Trophoblast cell (in vitro differentiated cells and primary cell): ENCODE measurements at regions not wholly inside any gene's neighbourhood (a gene's known extent, or its start where the extent isn't known, plus 50 kb on each side); places are given as distances from the start of the nearest gene placed in this dataset.

ENCODE experiments used
- DNase-seq, 2 donors: peaks; one replicate each; pipeline ENCODE4 v3.0.0-alpha.2; 2016
- H2AFZ ChIP-seq: 2 replicates; pipeline ENCODE4 v1.6.1; 2013; ENCODE audit warnings: low read length, moderate library complexity, mild to moderate bottlenecking; ENCODE audit not compliant: insufficient read depth, poor library complexity
- H2AK5ac ChIP-seq: 2 replicates; pipeline ENCODE4 v1.6.1; 2013; ENCODE audit warnings: mild to moderate bottlenecking, low read length
- H2BK120ac ChIP-seq: 2 replicates; pipeline ENCODE4 v1.6.1; 2013; ENCODE audit warnings: low read length, mild to moderate bottlenecking, moderate library complexity; ENCODE audit not compliant: insufficient read depth, poor library complexity
- H2BK12ac ChIP-seq: 2 replicates; pipeline ENCODE4 v1.6.1; 2013; ENCODE audit warnings: mild to moderate bottlenecking, low read length, moderate library complexity
- H2BK5ac ChIP-seq: 2 replicates; pipeline ENCODE4 v1.6.1; 2013; ENCODE audit warnings: low read length, low read depth, moderate library complexity, mild to moderate bottlenecking; ENCODE audit not compliant: poor library complexity
- H3K14ac ChIP-seq: 2 replicates; pipeline ENCODE4 v1.6.1; 2013; ENCODE audit warnings: mild to moderate bottlenecking, low read length
- H3K18ac ChIP-seq: 2 replicates; pipeline ENCODE4 v1.6.1; 2013; ENCODE audit warnings: mild to moderate bottlenecking, low read length
- H3K23ac ChIP-seq: 2 replicates; pipeline ENCODE4 v1.6.1; 2013; ENCODE audit warnings: low read length
- H3K27ac ChIP-seq: 2 replicates; pipeline ENCODE4 v1.5.1; 2013; ENCODE audit warnings: low read depth, mild to moderate bottlenecking, inconsistent platforms, low read length, moderate library complexity
- H3K27me3 ChIP-seq: 2 replicates; pipeline ENCODE4 v1.6.1; 2013; ENCODE audit warnings: inconsistent platforms, mild to moderate bottlenecking, low read length, moderate library complexity; ENCODE audit not compliant: insufficient read depth
- H3K36me3 ChIP-seq, 2 experiments: 1 replicate in 1 of 2; 2 replicates in 1 of 2; pipeline ENCODE4 v1.6.1; 2013; ENCODE audit warnings: low read length in 2 of 2, mild to moderate bottlenecking in 2 of 2, moderate library complexity in 1 of 2; ENCODE audit not compliant: insufficient read depth in 2 of 2, control insufficient read depth in 1 of 2
- H3K4ac ChIP-seq: 2 replicates; pipeline ENCODE4 v1.6.1; 2013; ENCODE audit warnings: low read depth, mild to moderate bottlenecking, low read length, moderate library complexity
- H3K4me1 ChIP-seq, 2 experiments: 1 replicate in 1 of 2; 2 replicates in 1 of 2; pipeline ENCODE4 v1.6.1; 2013; ENCODE audit warnings: low read length in 2 of 2, mild to moderate bottlenecking in 2 of 2, moderate library complexity in 1 of 2; ENCODE audit not compliant: insufficient read depth in 2 of 2, control insufficient read depth in 1 of 2
- H3K4me2 ChIP-seq: 2 replicates; pipeline ENCODE4 v1.6.1; 2013; ENCODE audit warnings: inconsistent platforms, mild to moderate bottlenecking, low read length, moderate library complexity
- H3K4me3 ChIP-seq: 2 replicates; pipeline ENCODE4 v1.5.1; 2013; ENCODE audit warnings: mild to moderate bottlenecking, low read depth, low read length, inconsistent platforms
- H3K79me1 ChIP-seq: one replicate; pipeline ENCODE4 v1.6.1; 2013; ENCODE audit warnings: low read length
- H3K79me2 ChIP-seq: 2 replicates; pipeline ENCODE4 v1.6.1; 2013; ENCODE audit warnings: low read length, mild to moderate bottlenecking; ENCODE audit not compliant: control insufficient read depth, insufficient read depth, poor library complexity
- H3K9ac ChIP-seq: 2 replicates; pipeline ENCODE4 v1.6.1; 2013; ENCODE audit warnings: mild to moderate bottlenecking, low read length
- H3K9me3 ChIP-seq: 2 replicates; pipeline ENCODE4 v1.6.1; 2013; ENCODE audit warnings: low read depth, mild to moderate bottlenecking, control low read depth, inconsistent platforms, low read length; ENCODE audit not compliant: insufficient read depth
- H4K12ac ChIP-seq: 2 replicates; pipeline ENCODE4 v1.6.1; 2013; ENCODE audit warnings: low read depth, mild to moderate bottlenecking, low read length, moderate library complexity
- H4K8ac ChIP-seq: 2 replicates; pipeline ENCODE4 v1.6.1; 2013; ENCODE audit warnings: low read depth, mild to moderate bottlenecking, low read length, moderate library complexity
- H4K91ac ChIP-seq: one replicate; pipeline ENCODE4 v1.6.1; 2013; ENCODE audit warnings: low read depth, mild to moderate bottlenecking, low read length, moderate library complexity
- WGBS: extraction: QIAGEN DNeasy Blood & Tissue Kit; methylation state at CpG from one replicate; pipeline ENCODE4 v1.1.7; 2013; ENCODE audit warnings: missing lambda C conversion rate; ENCODE audit not compliant: insufficient read length, insufficient coverage; ENCODE audit errors: extremely low coverage; 5-methylcytosine and 5-hydroxymethylcytosine counted together

DNA sequence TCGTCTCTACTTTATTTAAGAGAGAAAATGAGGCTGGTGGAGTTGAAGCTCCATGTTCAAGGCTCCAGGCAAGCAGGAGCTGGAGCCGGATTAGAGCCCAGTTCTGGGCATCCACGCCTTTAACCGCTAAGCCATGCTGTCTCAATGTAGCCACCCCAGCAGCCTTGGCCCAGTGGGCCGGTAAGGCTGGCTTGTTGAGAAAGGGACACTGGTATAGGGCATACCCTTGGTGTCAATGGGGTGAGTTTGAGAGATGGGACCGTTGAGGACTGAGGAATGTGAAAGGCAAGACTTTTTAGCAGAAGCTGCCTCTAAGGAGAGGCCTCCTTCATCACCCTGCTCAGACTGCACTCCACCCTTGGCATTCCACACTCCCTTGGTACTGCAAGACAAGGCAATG is 147.4 kb downstream of the CYLD start:
- H3K27me3 ChIP-seq, result no peaks in the 10 kb centered on the region
- no CpG with 5 or more reads among the region's 6 CpGs for WGBS

DNA sequence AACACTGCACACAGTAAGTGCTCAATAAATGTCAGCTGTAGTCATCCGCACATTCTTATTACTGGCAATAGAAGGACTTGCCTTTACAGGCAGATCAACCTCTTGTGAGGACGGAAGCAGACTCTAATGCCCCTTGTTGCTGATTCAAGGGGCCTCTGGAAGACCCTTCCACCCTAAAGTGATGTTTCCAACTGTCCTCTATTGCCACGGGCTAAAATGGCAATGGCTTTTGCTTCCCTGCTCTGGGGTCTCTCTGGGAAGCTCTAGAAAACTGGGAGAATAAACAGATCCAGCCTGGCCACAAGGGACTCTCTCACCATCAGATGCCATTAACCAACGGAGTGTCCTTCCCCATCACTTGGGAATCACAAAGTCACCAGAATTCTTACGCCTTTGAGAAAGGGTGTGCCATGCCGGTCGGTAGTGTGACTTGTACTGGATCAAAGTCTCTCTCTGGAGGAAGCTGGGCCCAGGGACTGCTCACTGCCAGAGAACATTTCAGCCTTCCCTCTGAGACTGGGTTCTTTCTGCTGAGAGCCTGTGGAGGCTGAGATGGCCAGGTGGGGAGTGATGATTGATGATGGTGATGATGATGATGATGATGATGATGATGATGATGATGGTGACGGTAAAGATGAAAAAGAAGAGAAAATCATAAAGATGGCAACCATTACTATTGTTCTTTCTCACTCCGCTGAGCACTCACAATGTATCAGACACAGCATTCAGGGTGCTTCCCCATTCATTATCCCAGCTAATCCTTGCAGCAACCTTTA is 146.8 kb downstream of the CYLD start:
- Histone ChIP-seq H2BK12ac (no peak overlapping the region), H2BK5ac (no peak overlapping the region), H3K4me3 (no peak overlapping the region), H3K27me3 (no peaks in the 10 kb centered on the region), H4K91ac (no peak overlapping the region), H3K14ac (no peak overlapping the region), H3K4me1 (no peaks in the 10 kb centered on the region), H2AFZ (no peak overlapping the region), H3K4ac (no peak overlapping the region), H3K4me2 (no peak overlapping the region), H3K18ac (no peak overlapping the region), H3K9me3 (no peaks in the 10 kb centered on the region), H3K27ac (no peak overlapping the region), H3K9ac (no peak overlapping the region), H3K79me2 (no peaks in the 10 kb centered on the region), H4K8ac (no peak overlapping the region), H2BK120ac (no peak overlapping the region), H2AK5ac (no peak overlapping the region), H4K12ac (no peak overlapping the region), H3K23ac (no peak overlapping the region), H3K79me1 (no peaks in the 10 kb centered on the region), H3K36me3 (no peaks in the 10 kb centered on the region)
- WGBS, result 100% methylated on average over 1 of the region's 9 CpGs
- DNase-seq, result no peak

More for the DNA sequence above, 147.4 kb downstream of the CYLD start:
- Histone ChIP-seq H4K91ac (no peak overlapping the region), H3K79me1 (no peaks in the 10 kb centered on the region), H2BK5ac (no peak overlapping the region), H4K8ac (no peak overlapping the region), H3K36me3 (no peaks in the 10 kb centered on the region), H2BK12ac (no peak overlapping the region), H3K4me3 (no peak overlapping the region), H3K4ac (no peak overlapping the region), H2BK120ac (no peak overlapping the region), H3K9ac (no peak overlapping the region), H3K14ac (no peak overlapping the region), H3K4me1 (no peaks in the 10 kb centered on the region), H2AK5ac (no peak overlapping the region), H3K23ac (no peak overlapping the region), H3K27ac (no peak overlapping the region), H2AFZ (no peak overlapping the region), H3K9me3 (no peaks in the 10 kb centered on the region), H3K79me2 (no peaks in the 10 kb centered on the region), H3K18ac (no peak overlapping the region), H3K4me2 (no peak overlapping the region), H4K12ac (no peak overlapping the region)
- DNase-seq, result no peak

GRCh38 chr16:50887500-50888298 is 145.8 kb downstream of the CYLD start:
- H3K4ac ChIP-seq, result no peak overlapping the region
- no peak overlapping the region for H2BK12ac ChIP-seq
- H2BK5ac ChIP-seq, result no peak overlapping the region
- no peaks in the 10 kb centered on the region for H3K4me1 ChIP-seq
- no peak overlapping the region for H4K91ac ChIP-seq
- no peak overlapping the region for H3K4me3 ChIP-seq
- H3K27ac ChIP-seq, result no peak overlapping the region
- no peak overlapping the region for H4K12ac ChIP-seq
- H3K18ac ChIP-seq, result no peak overlapping the region
- H3K27me3 ChIP-seq, result no peaks in the 10 kb centered on the region
- H4K8ac ChIP-seq, result no peak overlapping the region
- no peak overlapping the region for H3K23ac ChIP-seq
- no peak overlapping the region for H2AFZ ChIP-seq
- no peak overlapping the region for H3K9ac ChIP-seq
- no peaks in the 10 kb centered on the region for H3K79me1 ChIP-seq
- H3K9me3 ChIP-seq, result no peaks in the 10 kb centered on the region
- H3K14ac ChIP-seq, result no peak overlapping the region
- no peak overlapping the region for H2BK120ac ChIP-seq
- WGBS, result no CpG with 5 or more reads among the region's 11 CpGs
- no peaks in the 10 kb centered on the region for H3K79me2 ChIP-seq
- H3K4me2 ChIP-seq, result no peak overlapping the region
- no peak overlapping the region for H2AK5ac ChIP-seq
- no peak for DNase-seq
- H3K36me3 ChIP-seq, result no peaks in the 10 kb centered on the region

DNA sequence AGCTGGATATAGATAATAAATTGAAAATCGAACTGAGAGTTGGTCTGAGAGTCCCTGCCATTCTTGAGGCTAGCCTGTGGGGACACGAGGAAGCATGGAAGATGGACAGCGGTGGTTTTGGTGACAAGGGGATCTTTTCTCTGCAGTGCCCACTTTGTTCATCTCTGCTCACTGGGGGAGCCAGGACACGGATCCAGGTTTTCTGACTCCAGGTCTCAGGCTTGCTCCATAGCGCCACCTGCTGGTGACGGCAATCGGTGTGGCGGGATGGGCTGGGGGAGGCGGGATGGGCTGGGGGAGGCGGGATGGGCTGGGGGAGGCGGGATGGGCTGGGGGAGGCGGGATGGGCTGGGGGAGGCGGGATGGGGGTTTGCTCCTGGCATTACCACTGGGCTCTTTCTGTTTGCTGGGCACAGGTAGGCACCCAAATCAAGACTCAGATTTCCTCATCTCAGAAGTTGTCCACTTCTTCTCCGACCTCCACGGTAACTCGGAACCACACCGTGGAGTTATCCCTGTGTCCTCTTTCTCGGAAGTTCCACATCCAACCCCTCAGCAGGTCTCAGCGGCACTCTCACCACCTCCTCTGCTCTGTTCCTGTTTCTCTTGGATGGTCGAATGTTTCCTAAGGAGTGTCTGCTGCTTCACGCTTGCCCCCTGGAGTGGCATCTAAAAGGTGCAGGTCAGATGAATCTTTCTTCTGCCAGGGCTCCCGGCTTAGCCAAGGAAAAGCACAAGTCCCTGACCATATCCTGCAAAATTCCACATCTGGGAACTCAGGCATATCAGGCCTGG is 142.4 kb downstream of the CYLD start:
- Histone ChIP-seq H3K18ac (no peak overlapping the region), H3K9ac (no peak overlapping the region), H3K79me2 (no peaks in the 10 kb centered on the region), H3K4me2 (no peak overlapping the region), H2AFZ (no peak overlapping the region), H3K4me3 (no peak overlapping the region), H4K8ac (no peak overlapping the region), H3K79me1 (no peaks in the 10 kb centered on the region), H3K23ac (no peak overlapping the region), H2BK5ac (no peak overlapping the region), H2BK12ac (no peak overlapping the region), H2BK120ac (no peak overlapping the region), H3K27me3 (no peaks in the 10 kb centered on the region), H3K9me3 (no peaks in the 10 kb centered on the region), H4K12ac (no peak overlapping the region), H3K4ac (no peak overlapping the region), H4K91ac (no peak overlapping the region), H3K36me3 (no peaks in the 10 kb centered on the region), H2AK5ac (no peak overlapping the region), H3K27ac (no peak overlapping the region), H3K4me1 (peaks cover 0 to 3% of the 10 kb centered on the region in 2 experiments), H3K14ac (no peak overlapping the region)
- DNase-seq, result peak in 1 of 2 donors; percentile 3
- no CpG with 5 or more reads among the region's 22 CpGs for WGBS
